ENCODE measurements at regions not wholly inside any gene's neighbourhood (a gene's known extent, or its start where the extent isn't known, plus 50 kb on each side); places are given as distances from the start of the nearest gene placed in this dataset.

DNA sequence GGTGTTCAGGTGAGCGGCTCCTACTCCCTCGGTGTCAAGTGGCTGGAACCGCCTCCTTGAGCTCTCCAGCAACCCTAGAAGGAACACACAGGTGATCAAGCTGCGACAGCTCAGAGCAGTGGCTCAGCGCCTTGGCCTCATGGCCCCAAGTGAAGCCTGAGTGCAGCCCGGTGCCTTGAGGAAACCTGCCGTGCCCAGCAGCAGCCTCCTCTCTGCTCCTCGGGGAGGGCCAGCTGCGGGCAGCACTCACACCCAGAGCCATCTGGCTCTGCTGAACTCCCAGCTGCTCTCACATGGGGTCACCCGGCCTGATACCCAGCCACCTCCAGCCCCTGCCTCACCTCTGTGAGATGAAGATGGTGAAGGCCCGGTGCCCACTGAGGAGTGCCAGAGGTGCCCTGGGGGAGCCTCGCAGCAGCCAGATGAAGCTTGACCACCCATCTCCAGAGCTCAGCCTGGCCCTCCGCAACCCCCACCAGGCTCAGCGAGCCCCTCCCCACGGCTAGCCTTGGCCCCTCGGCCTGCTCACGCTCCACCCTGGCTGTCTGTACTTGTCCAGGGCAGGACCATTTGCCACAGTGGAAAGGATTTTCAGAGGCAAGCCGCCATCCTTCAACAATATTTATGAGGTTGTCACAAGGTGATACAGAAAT, 70.6 kb upstream of the RAB6C start:
- H3K4me3 ChIP-seq (replicated peaks in 1 of 2; ENCODE audit: low read depth in 2 of 2, low read length in 2 of 2) = no peak overlapping the region
- TF ChIP-seq, protein P1, sequence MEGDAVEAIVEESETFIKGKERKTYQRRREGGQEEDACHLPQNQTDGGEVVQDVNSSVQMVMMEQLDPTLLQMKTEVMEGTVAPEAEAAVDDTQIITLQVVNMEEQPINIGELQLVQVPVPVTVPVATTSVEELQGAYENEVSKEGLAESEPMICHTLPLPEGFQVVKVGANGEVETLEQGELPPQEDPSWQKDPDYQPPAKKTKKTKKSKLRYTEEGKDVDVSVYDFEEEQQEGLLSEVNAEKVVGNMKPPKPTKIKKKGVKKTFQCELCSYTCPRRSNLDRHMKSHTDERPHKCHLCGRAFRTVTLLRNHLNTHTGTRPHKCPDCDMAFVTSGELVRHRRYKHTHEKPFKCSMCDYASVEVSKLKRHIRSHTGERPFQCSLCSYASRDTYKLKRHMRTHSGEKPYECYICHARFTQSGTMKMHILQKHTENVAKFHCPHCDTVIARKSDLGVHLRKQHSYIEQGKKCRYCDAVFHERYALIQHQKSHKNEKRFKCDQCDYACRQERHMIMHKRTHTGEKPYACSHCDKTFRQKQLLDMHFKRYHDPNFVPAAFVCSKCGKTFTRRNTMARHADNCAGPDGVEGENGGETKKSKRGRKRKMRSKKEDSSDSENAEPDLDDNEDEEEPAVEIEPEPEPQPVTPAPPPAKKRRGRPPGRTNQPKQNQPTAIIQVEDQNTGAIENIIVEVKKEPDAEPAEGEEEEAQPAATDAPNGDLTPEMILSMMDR (IDR thresholded peaks at IDR 0.05; ENCODE audit: low read depth, low read length) = no peak
- DNase-seq (ENCODE audit: low read depth in 2 of 2) = no peak

DNA sequence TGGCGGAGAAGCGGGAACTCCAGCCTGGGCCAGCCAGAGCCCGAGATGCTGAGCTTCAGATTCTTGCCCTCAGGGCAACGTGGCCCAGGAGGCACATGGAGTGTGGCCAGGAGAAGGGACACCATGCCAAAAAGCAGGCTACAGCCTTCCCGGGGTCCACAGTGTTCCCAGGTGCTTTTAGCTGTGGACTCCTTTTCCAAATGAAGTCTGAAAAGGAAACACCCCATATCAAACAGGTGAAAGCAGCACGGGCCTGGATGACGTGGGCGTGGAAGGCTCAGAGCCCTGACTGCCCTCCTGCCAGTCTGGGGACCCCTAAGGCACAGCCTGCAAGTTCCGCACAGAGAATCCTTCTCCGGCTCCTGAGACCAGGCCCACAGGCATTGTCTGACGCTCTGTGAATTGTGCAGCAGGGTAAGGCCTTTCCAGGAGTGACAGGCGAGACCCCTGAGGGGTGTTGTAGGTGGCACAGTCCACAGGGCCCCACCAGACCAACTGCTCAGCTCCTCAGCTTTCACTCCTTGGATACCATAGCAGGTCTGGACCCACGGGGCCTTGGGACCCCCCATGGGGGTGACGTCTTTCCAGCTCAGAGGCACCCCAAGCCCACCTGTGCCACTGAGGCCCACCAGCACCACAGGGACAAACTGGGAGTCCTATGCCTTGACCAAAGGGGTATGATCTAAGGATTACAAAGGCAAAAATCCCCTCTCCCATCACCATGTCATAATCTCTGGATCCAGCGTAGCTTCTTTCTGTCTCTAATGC, 69.6 kb upstream of the RAB6C start:
- no peak overlapping the region for H3K4me3 ChIP-seq (replicated peaks in 1 of 2; ENCODE audit: low read depth in 2 of 2, low read length in 2 of 2)
- DNase-seq (ENCODE audit: low read depth in 2 of 2) = no peak
- TF ChIP-seq, protein P1 (IDR thresholded peaks at IDR 0.05; ENCODE audit: low read depth, low read length) = no peak

- TF ChIP-seq, protein P1 (IDR thresholded peaks at IDR 0.05; ENCODE audit: low read depth, low read length) = no peak
- H3K4me3 ChIP-seq (replicated peaks in 1 of 2; ENCODE audit: low read depth in 2 of 2, low read length in 2 of 2) = no peak overlapping the region
- no peak for DNase-seq (ENCODE audit: low read depth in 2 of 2)
Measured at GRCh38 chr2:129910446-129911362, 68.8 kb upstream of the RAB6C start.

- H3K4me3 ChIP-seq (replicated peaks in 1 of 2; ENCODE audit: low read depth in 2 of 2, low read length in 2 of 2) = no peak overlapping the region
- no peak for DNase-seq (ENCODE audit: low read depth in 2 of 2)
- TF ChIP-seq, protein P1 (IDR thresholded peaks at IDR 0.05; ENCODE audit: low read depth, low read length) = no peak
Measured at GRCh38 chr2:129911363-129912065, 68.0 kb upstream of the RAB6C start.

DNA sequence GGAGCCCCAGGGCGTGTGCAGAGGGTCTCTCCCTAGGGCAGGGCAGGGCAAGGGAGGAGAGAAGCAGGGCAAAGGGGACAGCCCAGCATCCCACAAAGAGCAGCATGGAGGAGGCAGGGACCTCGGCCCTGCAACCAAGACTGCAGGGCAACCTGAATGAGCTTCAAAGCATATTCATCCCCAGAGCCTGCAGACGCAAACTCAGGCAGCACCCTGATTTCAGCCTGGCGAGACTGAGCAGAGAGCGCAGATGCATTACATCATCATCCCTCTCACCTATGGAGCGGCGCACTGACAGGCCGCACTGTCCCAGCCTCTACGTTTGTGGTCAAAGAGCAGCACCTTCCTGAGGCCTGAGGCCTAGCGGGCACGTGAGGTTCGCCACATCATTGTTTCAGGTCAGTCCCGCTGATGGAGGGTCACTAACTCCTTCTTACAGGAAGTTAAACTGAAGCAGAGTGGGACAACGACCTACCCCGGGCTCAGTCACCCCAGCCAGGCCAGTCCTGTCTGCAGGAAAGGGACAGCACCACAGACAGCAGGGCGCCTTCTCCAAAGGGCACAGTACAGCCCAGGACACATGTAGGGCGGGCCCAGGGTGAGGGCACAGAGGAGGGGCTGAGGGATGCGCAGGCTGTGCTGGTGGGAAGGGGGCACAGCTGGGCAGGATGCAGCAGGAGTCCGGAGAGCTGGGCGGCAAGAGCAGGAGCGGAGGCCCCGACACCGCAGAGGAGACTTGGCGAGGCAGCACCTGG, 67.2 kb upstream of the RAB6C start:
- no peak for DNase-seq (ENCODE audit: low read depth in 2 of 2)
- no peak overlapping the region for H3K4me3 ChIP-seq (replicated peaks in 1 of 2; ENCODE audit: low read depth in 2 of 2, low read length in 2 of 2)
- TF ChIP-seq, protein P1 (IDR thresholded peaks at IDR 0.05; ENCODE audit: low read depth, low read length) = no peak
